ENCODE measurements at regions not wholly inside any gene's neighbourhood (a gene's known extent, or its start where the extent isn't known, plus 50 kb on each side); places are given as distances from the start of the nearest gene placed in this dataset.

DNA sequence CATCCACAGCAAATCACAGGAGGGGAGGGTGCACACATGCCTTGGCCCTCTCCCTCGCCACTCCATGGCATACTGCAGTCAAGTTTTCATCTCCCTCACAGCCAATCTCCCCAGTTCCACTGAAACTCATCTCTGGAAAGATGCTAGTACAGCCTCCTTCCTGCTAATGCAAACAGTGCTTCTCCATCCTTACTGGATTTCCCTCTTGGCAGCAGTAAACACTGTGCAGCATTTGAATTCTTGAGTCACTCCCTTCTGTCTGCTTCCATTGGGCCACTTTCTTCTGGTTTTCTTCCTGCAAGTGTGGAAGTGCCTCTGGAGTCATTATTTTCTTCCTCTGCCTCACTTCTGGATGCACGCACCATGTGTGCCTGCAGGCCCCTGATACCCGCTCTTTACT, 460.3 kb downstream of the QKI start:
- TF ChIP-seq, protein P1, sequence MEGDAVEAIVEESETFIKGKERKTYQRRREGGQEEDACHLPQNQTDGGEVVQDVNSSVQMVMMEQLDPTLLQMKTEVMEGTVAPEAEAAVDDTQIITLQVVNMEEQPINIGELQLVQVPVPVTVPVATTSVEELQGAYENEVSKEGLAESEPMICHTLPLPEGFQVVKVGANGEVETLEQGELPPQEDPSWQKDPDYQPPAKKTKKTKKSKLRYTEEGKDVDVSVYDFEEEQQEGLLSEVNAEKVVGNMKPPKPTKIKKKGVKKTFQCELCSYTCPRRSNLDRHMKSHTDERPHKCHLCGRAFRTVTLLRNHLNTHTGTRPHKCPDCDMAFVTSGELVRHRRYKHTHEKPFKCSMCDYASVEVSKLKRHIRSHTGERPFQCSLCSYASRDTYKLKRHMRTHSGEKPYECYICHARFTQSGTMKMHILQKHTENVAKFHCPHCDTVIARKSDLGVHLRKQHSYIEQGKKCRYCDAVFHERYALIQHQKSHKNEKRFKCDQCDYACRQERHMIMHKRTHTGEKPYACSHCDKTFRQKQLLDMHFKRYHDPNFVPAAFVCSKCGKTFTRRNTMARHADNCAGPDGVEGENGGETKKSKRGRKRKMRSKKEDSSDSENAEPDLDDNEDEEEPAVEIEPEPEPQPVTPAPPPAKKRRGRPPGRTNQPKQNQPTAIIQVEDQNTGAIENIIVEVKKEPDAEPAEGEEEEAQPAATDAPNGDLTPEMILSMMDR (IDR thresholded peaks at IDR 0.05): no peak
- H3K27ac Mint-ChIP-seq (ENCODE audit: unreplicated experiment): no peak overlapping the region
- H3K4me3 Mint-ChIP-seq (ENCODE audit: unreplicated experiment): no peak overlapping the region
- no peaks in the 10 kb centered on the region for H3K9me3 Mint-ChIP-seq (ENCODE audit: low read depth)
- peaks cover 17% of the 10 kb centered on the region for H3K4me1 Mint-ChIP-seq (ENCODE audit: low read depth)
- no peaks in the 10 kb centered on the region for H3K36me3 Mint-ChIP-seq (ENCODE audit: low read depth)
- H3K27me3 Mint-ChIP-seq (ENCODE audit: low read depth): no peaks in the 10 kb centered on the region
- DNase-seq (ENCODE audit: low spot score): no peak

DNA sequence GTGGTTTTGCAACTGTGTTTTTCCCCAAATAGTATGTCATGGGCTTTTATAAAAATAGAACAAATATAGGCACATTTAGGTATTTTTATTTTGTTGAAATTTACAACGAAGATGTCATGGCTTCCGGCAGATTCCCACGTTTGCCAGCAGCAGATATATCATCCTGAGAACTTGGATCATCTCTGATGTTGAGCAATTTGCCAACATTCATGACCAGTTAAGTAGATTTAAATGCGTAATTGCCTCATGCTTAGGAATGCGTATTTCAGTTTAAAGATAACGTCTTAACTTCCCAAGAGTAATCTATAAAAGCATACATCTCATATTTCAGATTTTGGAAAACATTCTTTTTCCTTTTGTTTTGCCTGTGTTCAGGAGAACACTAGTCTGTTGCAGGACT, 457.8 kb downstream of the QKI start:
- DNase-seq (ENCODE audit: low spot score): no peak
- Mint-ChIP-seq H3K36me3 (ENCODE audit: low read depth) (no peaks in the 10 kb centered on the region), H3K9me3 (ENCODE audit: low read depth) (no peaks in the 10 kb centered on the region), H3K27ac (ENCODE audit: unreplicated experiment) (peak overlapping the region; percentile 76), H3K4me1 (ENCODE audit: low read depth) (peaks cover 17% of the 10 kb centered on the region), H3K27me3 (ENCODE audit: low read depth) (no peaks in the 10 kb centered on the region), H3K4me3 (ENCODE audit: unreplicated experiment) (no peak overlapping the region)
- TF ChIP-seq, protein P1 (IDR thresholded peaks at IDR 0.05): no peak

DNA sequence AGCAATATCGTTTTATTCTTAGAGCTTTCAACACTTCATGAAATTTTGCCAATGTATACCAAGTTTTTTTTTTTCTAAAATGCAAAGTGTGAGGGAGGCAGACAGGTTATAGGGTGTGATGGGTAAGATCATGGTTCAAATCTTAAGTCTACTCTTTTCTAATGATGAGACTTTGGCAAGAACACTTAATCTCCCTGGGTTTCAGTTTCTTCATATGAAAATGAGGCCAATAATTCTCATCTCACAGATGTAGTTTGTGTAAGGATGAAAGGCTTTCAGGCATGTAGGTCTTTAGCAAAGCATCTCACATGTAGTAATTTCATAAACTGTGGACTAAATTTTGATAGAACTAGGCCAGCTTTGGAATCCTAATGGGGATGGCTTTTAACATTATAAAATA, 457.1 kb downstream of the QKI start:
- no peaks in the 10 kb centered on the region for H3K9me3 Mint-ChIP-seq (ENCODE audit: low read depth)
- no peaks in the 10 kb centered on the region for H3K27me3 Mint-ChIP-seq (ENCODE audit: low read depth)
- no peak for DNase-seq (ENCODE audit: low spot score)
- TF ChIP-seq, protein P1 (IDR thresholded peaks at IDR 0.05): no peak
- no peaks in the 10 kb centered on the region for H3K36me3 Mint-ChIP-seq (ENCODE audit: low read depth)
- H3K4me1 Mint-ChIP-seq (ENCODE audit: low read depth): peaks cover 17% of the 10 kb centered on the region
- H3K27ac Mint-ChIP-seq (ENCODE audit: unreplicated experiment): no peak overlapping the region
- no peak overlapping the region for H3K4me3 Mint-ChIP-seq (ENCODE audit: unreplicated experiment)

- H3K36me3 Mint-ChIP-seq (ENCODE audit: low read depth): no peaks in the 10 kb centered on the region
- no peak overlapping the region for H3K27ac Mint-ChIP-seq (ENCODE audit: unreplicated experiment)
- no peaks in the 10 kb centered on the region for H3K9me3 Mint-ChIP-seq (ENCODE audit: low read depth)
- no peaks in the 10 kb centered on the region for H3K27me3 Mint-ChIP-seq (ENCODE audit: low read depth)
- peaks cover 7% of the 10 kb centered on the region for H3K4me1 Mint-ChIP-seq (ENCODE audit: low read depth)
- TF ChIP-seq, protein P1 (IDR thresholded peaks at IDR 0.05): no peak
- DNase-seq (ENCODE audit: low spot score): no peak
- H3K4me3 Mint-ChIP-seq (ENCODE audit: unreplicated experiment): no peak overlapping the region
These were observed 453.2 kb downstream of the QKI start for GRCh38 chr6:163867518-163868292.

- H3K27me3 Mint-ChIP-seq (ENCODE audit: low read depth): no peaks in the 10 kb centered on the region
These were observed 451.7 kb downstream of the QKI start for GRCh38 chr6:163866192-163866591.

More at GRCh38 chr6:163866192-163866591, 451.7 kb downstream of the QKI start:
- DNase-seq (ENCODE audit: low spot score): no peak
- no peak overlapping the region for H3K27ac Mint-ChIP-seq (ENCODE audit: unreplicated experiment)
- TF ChIP-seq, protein P1 (IDR thresholded peaks at IDR 0.05): no peak
- no peaks in the 10 kb centered on the region for H3K9me3 Mint-ChIP-seq (ENCODE audit: low read depth)
- H3K4me3 Mint-ChIP-seq (ENCODE audit: unreplicated experiment): no peak overlapping the region
- H3K36me3 Mint-ChIP-seq (ENCODE audit: low read depth): no peaks in the 10 kb centered on the region
- H3K4me1 Mint-ChIP-seq (ENCODE audit: low read depth): no peaks in the 10 kb centered on the region
